ENCODE measurements at regions not wholly inside any gene's neighbourhood (a gene's known extent, or its start where the extent isn't known, plus 50 kb on each side); places are given as distances from the start of the nearest gene placed in this dataset.

DNA sequence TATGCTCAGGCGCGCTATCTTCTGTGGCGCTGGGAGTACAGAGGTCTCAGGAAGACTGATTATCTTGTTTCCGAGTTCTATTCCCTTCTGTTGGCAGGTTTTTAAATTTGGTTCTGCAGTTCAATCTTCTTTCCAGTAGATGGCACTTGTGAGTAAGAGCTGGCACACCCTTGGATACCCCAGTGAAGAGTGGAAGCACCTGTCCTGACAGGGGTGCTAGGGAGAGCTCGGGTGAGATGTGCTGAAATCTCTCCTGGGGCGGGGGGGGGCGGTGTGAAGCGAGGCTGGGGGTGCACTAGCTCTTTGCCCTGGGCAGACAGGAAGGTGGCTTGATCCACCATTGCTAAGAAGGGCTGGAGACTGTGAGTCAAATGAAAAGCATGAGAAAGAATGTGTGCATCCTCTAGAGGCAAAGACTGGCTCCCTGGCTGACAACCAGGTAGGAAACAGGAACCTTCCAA is 679.9 kb upstream of the CCDC179 start:
- DNase-seq (ENCODE audit: low read depth, low spot score) = peak; percentile 54
- no CpG with 5 or more reads among the region's 8 CpGs for WGBS (ENCODE audit: insufficient coverage, insufficient read length)
- H3K4me3 ChIP-seq (ENCODE audit: low read length) = no peak overlapping the region
- no peak overlapping the region for H3K27ac ChIP-seq (ENCODE audit: low read length)
- no peaks in the 10 kb centered on the region for H3K4me1 ChIP-seq (ENCODE audit: control insufficient read depth, insufficient read depth, low read length)
- no peaks in the 10 kb centered on the region for H3K27me3 ChIP-seq (ENCODE audit: control insufficient read depth, insufficient read depth, low read length)
- no peaks in the 10 kb centered on the region for H3K9me3 ChIP-seq (ENCODE audit: control insufficient read depth, insufficient read depth, low read length)
- no peaks in the 10 kb centered on the region for H3K36me3 ChIP-seq (ENCODE audit: control insufficient read depth, insufficient read depth, low read length)

DNA sequence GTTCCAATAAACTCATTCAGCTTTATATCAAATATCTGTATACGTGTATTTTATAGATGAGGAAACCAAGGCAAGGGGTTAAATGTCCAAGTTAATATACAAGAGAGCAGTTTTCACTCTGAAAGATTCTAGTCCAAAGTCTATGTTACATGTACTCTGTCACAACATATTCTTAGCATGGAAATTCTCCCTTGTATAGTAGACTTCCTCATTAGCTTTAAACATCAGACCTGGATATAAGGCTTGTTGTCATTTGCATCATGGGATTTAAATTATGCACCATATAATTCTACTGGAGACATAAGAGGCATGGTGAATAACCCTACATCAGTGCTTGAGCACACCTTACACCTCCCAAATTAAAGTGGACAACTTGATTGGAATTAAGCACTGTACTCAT is 681.9 kb upstream of the CCDC179 start:
- Histone ChIP-seq H3K9me3 (ENCODE audit: control insufficient read depth, insufficient read depth, low read length) (no peaks in the 10 kb centered on the region), H3K4me3 (ENCODE audit: low read length) (no peak overlapping the region), H3K27ac (ENCODE audit: low read length) (no peak overlapping the region), H3K36me3 (ENCODE audit: control insufficient read depth, insufficient read depth, low read length) (no peaks in the 10 kb centered on the region), H3K4me1 (ENCODE audit: control insufficient read depth, insufficient read depth, low read length) (no peaks in the 10 kb centered on the region), H3K27me3 (ENCODE audit: control insufficient read depth, insufficient read depth, low read length) (no peaks in the 10 kb centered on the region)
- no CpG with 5 or more reads among the region's 1 CpG for WGBS (ENCODE audit: insufficient coverage, insufficient read length)
- no peak for DNase-seq (ENCODE audit: low read depth, low spot score)

DNA sequence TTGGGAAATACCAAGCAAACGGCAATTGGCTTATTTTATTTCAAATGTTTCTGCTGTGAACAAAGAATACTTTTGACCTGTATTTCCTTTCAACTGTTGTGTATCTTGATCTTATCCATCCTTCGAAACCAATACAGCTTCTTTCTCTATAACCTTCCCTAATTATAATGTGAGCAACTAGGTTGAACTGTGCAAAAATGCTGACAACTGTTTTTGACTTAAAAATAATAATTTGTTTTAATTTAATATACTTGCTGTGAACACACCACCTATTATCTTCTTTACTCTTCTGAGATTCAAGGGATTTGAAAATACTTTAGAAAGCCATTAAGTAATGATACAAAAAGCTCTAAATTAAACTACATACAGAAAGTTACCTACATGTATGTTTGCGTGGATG is 682.5 kb upstream of the CCDC179 start:
- DNase-seq (ENCODE audit: low read depth, low spot score) = no peak
- H3K36me3 ChIP-seq (ENCODE audit: control insufficient read depth, insufficient read depth, low read length) = no peaks in the 10 kb centered on the region
- H3K27me3 ChIP-seq (ENCODE audit: control insufficient read depth, insufficient read depth, low read length) = no peaks in the 10 kb centered on the region
- no CpG with 5 or more reads among the region's 3 CpGs for WGBS (ENCODE audit: insufficient coverage, insufficient read length)
- no peak overlapping the region for H3K4me3 ChIP-seq (ENCODE audit: low read length)
- H3K4me1 ChIP-seq (ENCODE audit: control insufficient read depth, insufficient read depth, low read length) = no peaks in the 10 kb centered on the region
- no peak overlapping the region for H3K27ac ChIP-seq (ENCODE audit: low read length)
- no peaks in the 10 kb centered on the region for H3K9me3 ChIP-seq (ENCODE audit: control insufficient read depth, insufficient read depth, low read length)

DNA sequence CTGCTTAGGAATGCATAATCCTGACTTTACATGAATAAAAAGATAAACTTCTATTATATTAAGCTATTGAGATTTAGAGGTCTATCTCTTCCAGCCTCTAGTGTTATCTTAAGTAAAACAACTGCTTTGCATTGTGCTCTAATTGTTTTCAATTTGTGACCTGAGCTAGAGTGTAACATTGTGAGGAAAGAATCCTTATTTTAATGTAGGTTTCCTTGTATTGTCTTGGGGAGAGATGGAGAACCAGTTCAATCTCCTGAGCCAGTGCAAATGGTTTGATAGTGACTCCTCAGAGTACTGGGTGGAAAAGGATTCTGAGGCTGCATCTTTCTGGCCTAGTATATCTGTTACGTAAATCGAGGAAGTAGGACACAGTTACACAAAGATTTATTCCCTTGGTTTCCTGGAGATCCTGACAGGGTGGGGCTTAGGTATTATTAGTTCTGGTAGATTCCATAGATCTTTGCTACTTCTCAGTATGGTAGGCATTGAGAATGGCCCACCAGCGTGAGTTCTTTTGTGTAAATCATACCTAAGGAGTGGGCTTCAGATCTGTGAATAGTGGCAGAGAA is 683.5 kb upstream of the CCDC179 start:
- H3K27me3 ChIP-seq (ENCODE audit: control insufficient read depth, insufficient read depth, low read length) = no peaks in the 10 kb centered on the region
- WGBS (ENCODE audit: insufficient coverage, insufficient read length) = no CpG with 5 or more reads among the region's 3 CpGs
- no peaks in the 10 kb centered on the region for H3K9me3 ChIP-seq (ENCODE audit: control insufficient read depth, insufficient read depth, low read length)
- H3K27ac ChIP-seq (ENCODE audit: low read length) = no peak overlapping the region
- no peak for DNase-seq (ENCODE audit: low read depth, low spot score)
- H3K4me3 ChIP-seq (ENCODE audit: low read length) = no peak overlapping the region
- H3K4me1 ChIP-seq (ENCODE audit: control insufficient read depth, insufficient read depth, low read length) = no peaks in the 10 kb centered on the region
- H3K36me3 ChIP-seq (ENCODE audit: control insufficient read depth, insufficient read depth, low read length) = no peaks in the 10 kb centered on the region

DNA sequence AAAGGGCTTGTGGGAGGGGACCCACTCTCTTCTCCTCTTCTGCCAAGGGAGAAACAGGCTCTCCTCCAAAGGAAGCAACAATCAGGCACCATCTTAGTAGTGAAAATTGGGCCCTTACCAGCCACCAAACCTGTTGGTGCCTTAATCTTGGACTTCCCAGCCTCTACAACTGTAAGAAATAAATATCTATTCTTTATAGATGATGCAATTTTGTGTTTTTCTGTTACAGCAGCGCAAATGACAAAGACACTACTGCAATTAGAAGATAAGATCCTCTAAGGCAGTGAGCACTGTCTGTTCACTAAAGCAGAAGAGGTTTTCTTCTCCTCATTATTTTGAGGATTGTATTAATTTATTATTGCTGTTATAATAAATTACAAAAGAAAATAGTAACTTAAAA is 691.4 kb upstream of the CCDC179 start:
- no CpG with 5 or more reads among the region's 1 CpG for WGBS (ENCODE audit: insufficient coverage, insufficient read length)
- Histone ChIP-seq H3K36me3 (ENCODE audit: control insufficient read depth, insufficient read depth, low read length) (no peaks in the 10 kb centered on the region), H3K27ac (ENCODE audit: low read length) (no peak overlapping the region)

DNA sequence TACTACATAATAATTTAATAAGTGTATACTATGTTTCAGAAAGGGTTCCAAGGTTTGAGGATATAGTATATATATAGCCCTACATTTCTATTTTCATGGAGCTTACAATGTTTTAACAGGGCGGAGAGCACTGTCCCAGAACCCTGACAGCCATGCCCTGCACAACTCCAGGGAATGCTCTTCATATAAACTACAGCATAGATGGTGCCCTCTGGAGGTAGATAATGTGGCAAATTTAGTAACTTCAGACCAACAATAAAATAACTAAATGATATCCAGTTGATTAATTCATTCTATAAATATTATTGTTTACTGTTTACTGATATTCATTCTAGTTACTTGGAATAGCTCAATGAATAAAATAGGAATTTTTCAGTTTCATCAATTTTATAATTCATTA is 693.7 kb upstream of the CCDC179 start:
- WGBS (ENCODE audit: insufficient coverage, insufficient read length) = no CpG with 5 or more reads among the region's 1 CpG
- H3K36me3 ChIP-seq (ENCODE audit: control insufficient read depth, insufficient read depth, low read length) = no peaks in the 10 kb centered on the region
- no peak overlapping the region for H3K4me3 ChIP-seq (ENCODE audit: low read length)
- H3K9me3 ChIP-seq (ENCODE audit: control insufficient read depth, insufficient read depth, low read length) = no peaks in the 10 kb centered on the region
- no peaks in the 10 kb centered on the region for H3K4me1 ChIP-seq (ENCODE audit: control insufficient read depth, insufficient read depth, low read length)
- H3K27me3 ChIP-seq (ENCODE audit: control insufficient read depth, insufficient read depth, low read length) = no peaks in the 10 kb centered on the region
- no peak overlapping the region for H3K27ac ChIP-seq (ENCODE audit: low read length)
- DNase-seq (ENCODE audit: low read depth, low spot score) = no peak

More for the DNA sequence above, 691.4 kb upstream of the CCDC179 start:
- Histone ChIP-seq H3K4me3 (ENCODE audit: low read length) (no peak overlapping the region), H3K27me3 (ENCODE audit: control insufficient read depth, insufficient read depth, low read length) (no peaks in the 10 kb centered on the region), H3K9me3 (ENCODE audit: control insufficient read depth, insufficient read depth, low read length) (no peaks in the 10 kb centered on the region), H3K4me1 (ENCODE audit: control insufficient read depth, insufficient read depth, low read length) (no peaks in the 10 kb centered on the region)
- DNase-seq (ENCODE audit: low read depth, low spot score) = no peak

DNA sequence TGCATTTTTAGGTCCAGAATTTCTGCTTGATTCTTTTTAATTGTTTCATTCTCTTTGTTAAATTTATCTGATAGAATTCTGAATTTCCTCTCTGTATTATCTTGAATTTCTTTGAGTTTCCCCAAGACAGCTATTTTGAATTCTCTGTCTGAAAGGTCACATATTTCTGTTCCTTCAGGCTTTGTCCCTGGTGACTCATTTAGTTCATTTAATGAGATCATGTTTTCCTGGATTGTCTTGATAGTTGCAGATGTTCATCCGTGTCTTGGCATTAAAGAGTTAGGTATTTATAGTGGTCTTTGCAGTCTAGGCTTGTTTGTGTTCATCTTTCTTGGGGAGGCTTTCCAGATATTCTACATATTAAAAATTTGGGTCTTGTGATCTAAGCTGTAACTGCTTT is 694.8 kb upstream of the CCDC179 start:
- H3K4me1 ChIP-seq (ENCODE audit: control insufficient read depth, insufficient read depth, low read length) = no peaks in the 10 kb centered on the region
- no peaks in the 10 kb centered on the region for H3K9me3 ChIP-seq (ENCODE audit: control insufficient read depth, insufficient read depth, low read length)
- no peaks in the 10 kb centered on the region for H3K27me3 ChIP-seq (ENCODE audit: control insufficient read depth, insufficient read depth, low read length)
- no peak overlapping the region for H3K4me3 ChIP-seq (ENCODE audit: low read length)
- no peak for DNase-seq (ENCODE audit: low read depth, low spot score)
- no peaks in the 10 kb centered on the region for H3K36me3 ChIP-seq (ENCODE audit: control insufficient read depth, insufficient read depth, low read length)
- WGBS (ENCODE audit: insufficient coverage, insufficient read length) = no CpG with 5 or more reads among the region's 1 CpG
- H3K27ac ChIP-seq (ENCODE audit: low read length) = no peak overlapping the region

DNA sequence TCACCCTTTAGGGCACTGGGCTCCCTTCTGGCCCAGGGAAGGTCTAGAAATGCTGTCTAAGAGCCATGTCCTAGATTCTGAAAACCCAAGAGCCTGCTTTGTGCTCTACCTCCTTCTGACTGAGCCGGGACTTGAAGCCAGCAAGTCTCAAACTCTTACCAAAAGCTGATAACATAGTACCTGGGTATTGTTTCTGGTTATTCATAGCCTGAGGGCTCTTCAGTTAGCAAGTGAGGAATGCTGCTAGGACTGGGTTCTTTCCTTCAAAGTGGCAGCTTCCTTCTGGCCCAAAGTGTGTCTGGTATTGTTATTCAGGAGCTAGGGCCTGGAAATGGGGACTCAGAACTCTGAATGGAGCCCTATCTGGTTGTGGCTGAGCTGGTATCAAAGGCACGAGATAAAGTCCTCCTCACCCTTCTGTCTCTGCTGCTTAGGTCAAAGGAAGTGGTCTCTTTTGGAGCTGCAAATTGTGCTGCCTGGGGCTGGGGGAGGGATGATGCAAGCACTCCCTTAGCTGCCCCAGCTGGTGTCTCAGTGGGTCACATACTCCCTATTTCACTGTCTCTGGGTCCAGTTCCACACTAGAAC is 696.0 kb upstream of the CCDC179 start:
- DNase-seq (ENCODE audit: low read depth, low spot score) = no peak
- no peak overlapping the region for H3K27ac ChIP-seq (ENCODE audit: low read length)
- H3K36me3 ChIP-seq (ENCODE audit: control insufficient read depth, insufficient read depth, low read length) = no peaks in the 10 kb centered on the region
- H3K27me3 ChIP-seq (ENCODE audit: control insufficient read depth, insufficient read depth, low read length) = no peaks in the 10 kb centered on the region
- no peaks in the 10 kb centered on the region for H3K4me1 ChIP-seq (ENCODE audit: control insufficient read depth, insufficient read depth, low read length)
- no peaks in the 10 kb centered on the region for H3K9me3 ChIP-seq (ENCODE audit: control insufficient read depth, insufficient read depth, low read length)
- no peak overlapping the region for H3K4me3 ChIP-seq (ENCODE audit: low read length)
- WGBS (ENCODE audit: insufficient coverage, insufficient read length) = no CpG with 5 or more reads among the region's 2 CpGs

DNA sequence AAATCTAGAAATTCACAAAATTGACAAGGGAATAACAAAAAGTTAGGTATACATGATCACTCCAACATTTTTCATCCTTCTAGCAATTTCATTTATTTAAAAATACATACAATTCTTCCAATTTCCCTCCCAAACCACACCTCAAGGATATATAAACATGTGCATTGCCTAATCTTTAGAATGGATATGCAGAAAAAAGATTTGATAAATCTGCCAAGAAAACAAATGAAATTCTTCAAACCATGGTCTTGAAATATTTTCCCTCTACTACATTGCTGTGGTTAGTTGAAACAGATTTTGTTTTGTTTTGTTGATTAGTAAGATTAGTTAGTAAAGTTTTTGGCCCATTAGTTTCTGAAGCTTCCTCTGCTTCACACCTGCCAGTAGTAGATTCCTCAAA is 703.3 kb upstream of the CCDC179 start:
- Histone ChIP-seq H3K9me3 (ENCODE audit: control insufficient read depth, insufficient read depth, low read length) (no peaks in the 10 kb centered on the region), H3K4me1 (ENCODE audit: control insufficient read depth, insufficient read depth, low read length) (no peaks in the 10 kb centered on the region), H3K36me3 (ENCODE audit: control insufficient read depth, insufficient read depth, low read length) (no peaks in the 10 kb centered on the region), H3K27ac (ENCODE audit: low read length) (no peak overlapping the region), H3K27me3 (ENCODE audit: control insufficient read depth, insufficient read depth, low read length) (no peaks in the 10 kb centered on the region), H3K4me3 (ENCODE audit: low read length) (no peak overlapping the region)
- DNase-seq (ENCODE audit: low read depth, low spot score) = no peak

DNA sequence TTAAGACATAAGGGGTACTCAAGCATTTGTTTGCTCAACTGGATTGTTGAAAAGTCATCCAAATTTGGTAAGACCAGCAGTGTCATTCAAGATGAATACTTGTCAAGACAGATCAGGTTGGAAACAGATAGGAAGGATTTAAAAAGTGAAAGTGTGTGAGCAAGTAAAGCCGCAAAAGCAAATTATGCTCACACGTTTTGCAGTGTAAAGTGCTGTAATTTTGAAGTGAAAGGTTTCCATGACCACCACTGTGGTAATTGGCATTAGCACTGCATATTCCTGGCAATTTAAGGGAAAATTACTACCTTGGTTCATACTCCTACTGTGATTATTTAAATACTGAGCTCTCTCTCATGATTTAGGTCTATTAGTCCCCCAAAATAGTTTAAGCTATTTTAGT is 704.1 kb upstream of the CCDC179 start:
- Histone ChIP-seq H3K36me3 (ENCODE audit: control insufficient read depth, insufficient read depth, low read length) (no peaks in the 10 kb centered on the region), H3K4me1 (ENCODE audit: control insufficient read depth, insufficient read depth, low read length) (no peaks in the 10 kb centered on the region), H3K4me3 (ENCODE audit: low read length) (no peak overlapping the region), H3K27ac (ENCODE audit: low read length) (no peak overlapping the region), H3K9me3 (ENCODE audit: control insufficient read depth, insufficient read depth, low read length) (no peaks in the 10 kb centered on the region), H3K27me3 (ENCODE audit: control insufficient read depth, insufficient read depth, low read length) (no peaks in the 10 kb centered on the region)
- no CpG with 5 or more reads among the region's 2 CpGs for WGBS (ENCODE audit: insufficient coverage, insufficient read length)
- no peak for DNase-seq (ENCODE audit: low read depth, low spot score)

DNA sequence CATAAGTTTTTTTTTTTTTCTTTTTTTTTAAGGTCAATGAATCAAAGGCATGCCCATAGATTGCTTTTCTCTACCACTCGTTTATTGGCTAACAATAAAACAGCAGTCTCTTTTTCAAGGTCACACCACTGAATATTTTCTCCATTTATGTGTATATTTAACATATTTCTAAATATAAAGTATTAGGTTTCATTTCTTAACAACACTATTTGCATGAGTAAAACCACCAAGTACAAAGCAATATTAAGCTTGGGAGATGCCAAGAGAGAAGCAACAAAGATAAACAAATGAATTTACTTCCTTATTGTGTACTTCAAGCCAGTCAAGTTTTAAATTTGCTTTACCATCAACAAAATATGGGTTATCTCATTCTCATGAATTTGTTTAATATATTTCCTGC is 708.9 kb upstream of the CCDC179 start:
- Histone ChIP-seq H3K27me3 (ENCODE audit: control insufficient read depth, insufficient read depth, low read length) (no peaks in the 10 kb centered on the region), H3K36me3 (ENCODE audit: control insufficient read depth, insufficient read depth, low read length) (no peaks in the 10 kb centered on the region), H3K4me1 (ENCODE audit: control insufficient read depth, insufficient read depth, low read length) (no peaks in the 10 kb centered on the region), H3K27ac (ENCODE audit: low read length) (no peak overlapping the region), H3K9me3 (ENCODE audit: control insufficient read depth, insufficient read depth, low read length) (no peaks in the 10 kb centered on the region), H3K4me3 (ENCODE audit: low read length) (no peak overlapping the region)
- DNase-seq (ENCODE audit: low read depth, low spot score) = no peak
- no CpG with 5 or more reads among the region's 1 CpG for WGBS (ENCODE audit: insufficient coverage, insufficient read length)
